ENCODE measurements at regions not wholly inside any gene's neighbourhood (a gene's known extent, or its start where the extent isn't known, plus 50 kb on each side); places are given as distances from the start of the nearest gene placed in this dataset.

GRCh38 chr15:36372968-36373367 lies 206.5 kb upstream of the CDIN1 start:
- H3K9me3 ChIP-seq: no peaks in the 10 kb centered on the region
- no peaks in the 10 kb centered on the region for H3K27me3 ChIP-seq
- TF ChIP-seq POLR2AphosphoS5 (IDR thresholded peaks at IDR 0.05) (no peak), EP300 (IDR thresholded peaks at IDR 0.05) (no peak), POLR2A (IDR thresholded peaks at IDR 0.05; ENCODE audit: low read depth) (no peak)
- TF ChIP-seq, protein P1, sequence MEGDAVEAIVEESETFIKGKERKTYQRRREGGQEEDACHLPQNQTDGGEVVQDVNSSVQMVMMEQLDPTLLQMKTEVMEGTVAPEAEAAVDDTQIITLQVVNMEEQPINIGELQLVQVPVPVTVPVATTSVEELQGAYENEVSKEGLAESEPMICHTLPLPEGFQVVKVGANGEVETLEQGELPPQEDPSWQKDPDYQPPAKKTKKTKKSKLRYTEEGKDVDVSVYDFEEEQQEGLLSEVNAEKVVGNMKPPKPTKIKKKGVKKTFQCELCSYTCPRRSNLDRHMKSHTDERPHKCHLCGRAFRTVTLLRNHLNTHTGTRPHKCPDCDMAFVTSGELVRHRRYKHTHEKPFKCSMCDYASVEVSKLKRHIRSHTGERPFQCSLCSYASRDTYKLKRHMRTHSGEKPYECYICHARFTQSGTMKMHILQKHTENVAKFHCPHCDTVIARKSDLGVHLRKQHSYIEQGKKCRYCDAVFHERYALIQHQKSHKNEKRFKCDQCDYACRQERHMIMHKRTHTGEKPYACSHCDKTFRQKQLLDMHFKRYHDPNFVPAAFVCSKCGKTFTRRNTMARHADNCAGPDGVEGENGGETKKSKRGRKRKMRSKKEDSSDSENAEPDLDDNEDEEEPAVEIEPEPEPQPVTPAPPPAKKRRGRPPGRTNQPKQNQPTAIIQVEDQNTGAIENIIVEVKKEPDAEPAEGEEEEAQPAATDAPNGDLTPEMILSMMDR (IDR thresholded peaks at IDR 0.05): no peak
- H3K36me3 ChIP-seq: no peaks in the 10 kb centered on the region
- no peaks in the 10 kb centered on the region for H3K4me1 ChIP-seq
- no peak overlapping the region for H3K27ac ChIP-seq (replicated peaks in 1 of 4)
- no peak overlapping the region for H3K4me3 ChIP-seq
- DNase-seq (ENCODE audit: extremely low spot score): no peak
- WGBS: 96% methylated on average over 2 of the region's 2 CpGs
- intact Hi-C loops (cut with DNase I): no loop called here

GRCh38 chr15:36373550-36373949 lies 205.9 kb upstream of the CDIN1 start:
- TF ChIP-seq, protein P1 (IDR thresholded peaks at IDR 0.05): no peak
- TF ChIP-seq POLR2AphosphoS5 (IDR thresholded peaks at IDR 0.05): no peak
- TF ChIP-seq POLR2A (IDR thresholded peaks at IDR 0.05; ENCODE audit: low read depth): no peak
- no peak for TF ChIP-seq EP300 (IDR thresholded peaks at IDR 0.05)
- WGBS: 57% methylated on average over 3 of the region's 3 CpGs
- Histone ChIP-seq H3K9me3 (no peaks in the 10 kb centered on the region), H3K4me3 (no peak overlapping the region), H3K36me3 (no peaks in the 10 kb centered on the region), H3K27ac (replicated peaks in 1 of 4) (no peak overlapping the region), H3K4me1 (no peaks in the 10 kb centered on the region), H3K27me3 (no peaks in the 10 kb centered on the region)
- intact Hi-C loops (cut with DNase I): no loop called here
- no peak for DNase-seq (ENCODE audit: extremely low spot score)

- Histone ChIP-seq H3K9me3 (no peaks in the 10 kb centered on the region), H3K27me3 (no peaks in the 10 kb centered on the region), H3K4me3 (no peak overlapping the region), H3K36me3 (no peaks in the 10 kb centered on the region), H3K27ac (replicated peaks in 1 of 4) (no peak overlapping the region), H3K4me1 (no peaks in the 10 kb centered on the region)
- intact Hi-C loops (cut with DNase I): no loop called here
- TF ChIP-seq POLR2A (IDR thresholded peaks at IDR 0.05; ENCODE audit: low read depth): no peak
- TF ChIP-seq, protein P1 (IDR thresholded peaks at IDR 0.05): no peak
- TF ChIP-seq EP300 (IDR thresholded peaks at IDR 0.05): no peak
- no peak for TF ChIP-seq POLR2AphosphoS5 (IDR thresholded peaks at IDR 0.05)
- no peak for DNase-seq (ENCODE audit: extremely low spot score)
These were observed 190.3 kb upstream of the CDIN1 start for GRCh38 chr15:36389107-36389506.

DNA sequence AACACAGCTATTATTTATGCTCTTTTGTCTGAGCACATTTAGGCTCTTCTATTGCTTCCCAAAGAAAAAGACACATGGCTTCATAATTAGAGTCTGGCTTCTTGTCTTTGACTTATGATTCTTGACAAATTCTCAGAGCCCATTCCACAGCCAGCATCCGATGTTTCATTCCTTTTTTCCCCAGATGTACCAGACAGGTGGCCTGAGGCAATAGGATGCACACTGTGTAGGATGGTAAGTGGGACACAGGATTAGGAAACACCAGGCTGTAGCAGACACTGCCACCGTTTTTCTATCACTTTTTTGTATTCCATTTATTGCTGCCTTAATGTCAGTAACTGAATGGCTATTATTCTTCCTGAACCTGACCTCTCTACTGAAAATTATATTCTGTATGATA lies 188.9 kb upstream of the CDIN1 start:
- H3K27me3 ChIP-seq: no peaks in the 10 kb centered on the region
- DNase-seq (ENCODE audit: extremely low spot score): no peak
- H3K36me3 ChIP-seq: no peaks in the 10 kb centered on the region
- H3K4me1 ChIP-seq: no peaks in the 10 kb centered on the region
- TF ChIP-seq POLR2A (IDR thresholded peaks at IDR 0.05; ENCODE audit: low read depth) (no peak), POLR2AphosphoS5 (IDR thresholded peaks at IDR 0.05) (no peak), EP300 (IDR thresholded peaks at IDR 0.05) (no peak)
- TF ChIP-seq, protein P1 (IDR thresholded peaks at IDR 0.05): no peak
- H3K4me3 ChIP-seq: no peak overlapping the region
- no peak overlapping the region for H3K27ac ChIP-seq (replicated peaks in 1 of 4)
- 75% methylated on average over 2 of the region's 2 CpGs for WGBS
- H3K9me3 ChIP-seq: no peaks in the 10 kb centered on the region
- intact Hi-C loops (cut with DNase I): no loop called here

- Histone ChIP-seq H3K9me3 (no peaks in the 10 kb centered on the region), H3K36me3 (no peaks in the 10 kb centered on the region), H3K4me1 (no peaks in the 10 kb centered on the region), H3K4me3 (no peak overlapping the region), H3K27ac (replicated peaks in 1 of 4) (no peak overlapping the region), H3K27me3 (no peaks in the 10 kb centered on the region)
- intact Hi-C loops (cut with DNase I): no loop called here
- WGBS: 81% methylated on average over 4 of the region's 4 CpGs
- DNase-seq (ENCODE audit: extremely low spot score): no peak
- TF ChIP-seq POLR2A (IDR thresholded peaks at IDR 0.05; ENCODE audit: low read depth): no peak
- no peak for TF ChIP-seq EP300 (IDR thresholded peaks at IDR 0.05)
- TF ChIP-seq, protein P1 (IDR thresholded peaks at IDR 0.05): no peak
- TF ChIP-seq POLR2AphosphoS5 (IDR thresholded peaks at IDR 0.05): no peak
These were observed 186.7 kb upstream of the CDIN1 start for GRCh38 chr15:36392676-36393266.

Measured in esophagus muscularis mucosa (tissue), 4 donors.